MM.1S (cell line): ENCODE measurements at regions not wholly inside any gene's neighbourhood (a gene's known extent, or its start where the extent isn't known, plus 50 kb on each side); places are given as distances from the start of the nearest gene placed in this dataset.

Source experiments
- DNase-seq: peaks from one replicate; pipeline ENCODE4 v3.0.0-alpha.2; 2015
- H2AFZ ChIP-seq: fragments of 300-600 bp; sonication (generic); 2 replicates; pipeline ENCODE4 v1.6.0; 2016; ENCODE audit warnings: antibody characterized with exemption, low read length
- H3F3A ChIP-seq: fragments of 300-600 bp; sonication (generic); 2 replicates; pipeline ENCODE4 v1.6.1; 2016; ENCODE audit warnings: mild to moderate bottlenecking, antibody characterized with exemption, low read length, moderate library complexity, mixed read lengths; ENCODE audit not compliant: insufficient read depth
- H3K27ac ChIP-seq: fragments of 300-600 bp; sonication (generic); 2 replicates; pipeline ENCODE4 v1.5.1; 2016; ENCODE audit warnings: mild to moderate bottlenecking, low read length
- H3K27me3 ChIP-seq: fragments of 300-600 bp; sonication (generic); replicated peaks from 2 replicates; pipeline ENCODE4 v1.6.0; 2016; ENCODE audit warnings: low read length; ENCODE audit not compliant: insufficient read depth
- H3K36me3 ChIP-seq: fragments of 300-600 bp; sonication (generic); replicated peaks from 2 replicates; pipeline ENCODE4 v1.6.1; 2016; ENCODE audit warnings: mild to moderate bottlenecking, low read length, mixed read lengths; ENCODE audit not compliant: insufficient read depth
- H3K4me1 ChIP-seq: fragments of 300-600 bp; sonication (generic); 2 replicates; pipeline ENCODE4 v1.6.1; 2016; ENCODE audit warnings: low read length, mixed read lengths
- H3K4me2 ChIP-seq: fragments of 300-600 bp; sonication (generic); 2 replicates; pipeline ENCODE4 v1.6.0; 2016; ENCODE audit warnings: low read depth, low read length
- H3K4me3 ChIP-seq: fragments of 300-600 bp; sonication (generic); 2 replicates; pipeline ENCODE4 v1.5.1; 2016; ENCODE audit warnings: low read length, mixed read lengths
- H3K79me2 ChIP-seq: fragments of 300-600 bp; sonication (generic); 2 replicates; pipeline ENCODE4 v1.6.1; 2016; ENCODE audit warnings: mixed run types, low read length, mixed read lengths
- H3K9ac ChIP-seq: fragments of 300-600 bp; sonication (generic); 2 replicates; pipeline ENCODE4 v1.6.1; 2016; ENCODE audit warnings: low read length, mixed read lengths
- H3K9me2 ChIP-seq: fragments of 300-600 bp; sonication (generic); replicated peaks from 2 replicates; pipeline ENCODE4 v1.6.1; 2016; ENCODE audit warnings: mild to moderate bottlenecking, low read length, mixed read lengths; ENCODE audit not compliant: insufficient read depth
- H3K9me3 ChIP-seq: fragments of 300-600 bp; sonication (generic); replicated peaks from 2 replicates; pipeline ENCODE4 v1.6.1; 2016; ENCODE audit warnings: mild to moderate bottlenecking, low read length, mixed read lengths; ENCODE audit not compliant: insufficient read depth
- H4K20me1 ChIP-seq: fragments of 300-600 bp; sonication (generic); 2 replicates; pipeline ENCODE4 v1.6.1; 2016; ENCODE audit warnings: mild to moderate bottlenecking, low read length, moderate library complexity, mixed read lengths; ENCODE audit not compliant: insufficient read depth
- EZH2 ChIP-seq: fragments of 300-600 bp; sonication (generic); optimal IDR thresholded peaks from 2 replicates; pipeline ENCODE3; 2017; ENCODE audit warnings: low read depth, mild to moderate bottlenecking, antibody characterized with exemption, low read length, mixed read lengths
- EZH2phosphoT487 ChIP-seq: fragments of 300-600 bp; sonication (generic); IDR thresholded peaks from 2 replicates; pipeline ENCODE4 v1.6.1; 2018; ENCODE audit warnings: antibody characterized with exemption, low read length
- TF ChIP-seq, protein P1 (sequence below): fragments of 300-600 bp; sonication (generic); IDR thresholded peaks from 2 replicates; pipeline ENCODE4 v1.5.1; 2016; ENCODE audit warnings: antibody characterized with exemption, low read length, mixed read lengths

- H3K27ac ChIP-seq: no peak overlapping the region
- H3K79me2 ChIP-seq: no peaks in the 10 kb centered on the region
- no peak for TF ChIP-seq EZH2
- no peak for TF ChIP-seq EZH2phosphoT487
- TF ChIP-seq, protein P1, sequence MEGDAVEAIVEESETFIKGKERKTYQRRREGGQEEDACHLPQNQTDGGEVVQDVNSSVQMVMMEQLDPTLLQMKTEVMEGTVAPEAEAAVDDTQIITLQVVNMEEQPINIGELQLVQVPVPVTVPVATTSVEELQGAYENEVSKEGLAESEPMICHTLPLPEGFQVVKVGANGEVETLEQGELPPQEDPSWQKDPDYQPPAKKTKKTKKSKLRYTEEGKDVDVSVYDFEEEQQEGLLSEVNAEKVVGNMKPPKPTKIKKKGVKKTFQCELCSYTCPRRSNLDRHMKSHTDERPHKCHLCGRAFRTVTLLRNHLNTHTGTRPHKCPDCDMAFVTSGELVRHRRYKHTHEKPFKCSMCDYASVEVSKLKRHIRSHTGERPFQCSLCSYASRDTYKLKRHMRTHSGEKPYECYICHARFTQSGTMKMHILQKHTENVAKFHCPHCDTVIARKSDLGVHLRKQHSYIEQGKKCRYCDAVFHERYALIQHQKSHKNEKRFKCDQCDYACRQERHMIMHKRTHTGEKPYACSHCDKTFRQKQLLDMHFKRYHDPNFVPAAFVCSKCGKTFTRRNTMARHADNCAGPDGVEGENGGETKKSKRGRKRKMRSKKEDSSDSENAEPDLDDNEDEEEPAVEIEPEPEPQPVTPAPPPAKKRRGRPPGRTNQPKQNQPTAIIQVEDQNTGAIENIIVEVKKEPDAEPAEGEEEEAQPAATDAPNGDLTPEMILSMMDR: no peak
- no peaks in the 10 kb centered on the region for H3K9me3 ChIP-seq
- no peaks in the 10 kb centered on the region for H4K20me1 ChIP-seq
- H2AFZ ChIP-seq: no peak overlapping the region
- H3K4me2 ChIP-seq: no peak overlapping the region
- no peaks in the 10 kb centered on the region for H3K36me3 ChIP-seq
- H3K9me2 ChIP-seq: no peaks in the 10 kb centered on the region
- no peaks in the 10 kb centered on the region for H3F3A ChIP-seq
- no peak overlapping the region for H3K9ac ChIP-seq
- H3K4me1 ChIP-seq: no peaks in the 10 kb centered on the region
- H3K27me3 ChIP-seq: no peaks in the 10 kb centered on the region
- no peak overlapping the region for H3K4me3 ChIP-seq
- no peak for DNase-seq
These were observed 75.9 kb upstream of the NEUROD6 start for GRCh38 chr7:31416381-31416870.

DNA sequence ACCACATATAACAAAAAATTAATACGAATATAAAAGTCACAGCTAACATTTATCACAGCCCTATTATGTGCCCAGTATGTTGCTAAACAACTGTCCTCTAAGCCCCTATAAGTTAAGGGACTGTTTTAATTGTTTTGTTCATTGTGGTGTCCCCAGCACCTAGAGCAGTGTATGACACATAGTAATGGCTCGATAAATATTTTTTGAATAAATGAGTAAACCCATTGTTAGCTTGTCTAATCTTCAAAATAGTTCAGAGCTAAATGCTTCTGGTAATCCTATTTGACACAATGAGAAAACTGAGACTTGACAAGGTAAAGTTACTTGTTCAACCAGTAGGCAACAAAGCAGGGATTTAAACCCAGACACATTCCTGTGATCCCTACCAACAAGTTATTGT, 78.4 kb upstream of the NEUROD6 start:
- H3K4me2 ChIP-seq: no peak overlapping the region
- TF ChIP-seq EZH2phosphoT487: no peak
- TF ChIP-seq, protein P1: no peak
- TF ChIP-seq EZH2: no peak

GRCh38 chr7:31419505-31420055, 79.1 kb upstream of the NEUROD6 start:
- Histone ChIP-seq H3K4me2 (no peak overlapping the region), H3K4me1 (no peaks in the 10 kb centered on the region), H4K20me1 (no peaks in the 10 kb centered on the region), H3K4me3 (no peak overlapping the region), H3K9ac (no peak overlapping the region), H3K27ac (no peak overlapping the region), H3K27me3 (no peaks in the 10 kb centered on the region), H2AFZ (no peak overlapping the region), H3K9me2 (no peaks in the 10 kb centered on the region), H3F3A (no peaks in the 10 kb centered on the region), H3K36me3 (no peaks in the 10 kb centered on the region), H3K79me2 (no peaks in the 10 kb centered on the region), H3K9me3 (no peaks in the 10 kb centered on the region)
- TF ChIP-seq EZH2 (no peak), EZH2phosphoT487 (no peak)
- TF ChIP-seq, protein P1: no peak
- DNase-seq: no peak

More for the DNA sequence above, 78.4 kb upstream of the NEUROD6 start:
- Histone ChIP-seq H3F3A (no peaks in the 10 kb centered on the region), H3K36me3 (no peaks in the 10 kb centered on the region), H2AFZ (no peak overlapping the region), H3K27ac (no peak overlapping the region), H3K9ac (no peak overlapping the region), H3K9me2 (no peaks in the 10 kb centered on the region), H3K4me3 (no peak overlapping the region), H3K4me1 (no peaks in the 10 kb centered on the region), H3K27me3 (no peaks in the 10 kb centered on the region), H3K9me3 (no peaks in the 10 kb centered on the region), H4K20me1 (no peaks in the 10 kb centered on the region), H3K79me2 (no peaks in the 10 kb centered on the region)
- no peak for DNase-seq
